ENCODE measurements at regions not wholly inside any gene's neighbourhood (a gene's known extent, or its start where the extent isn't known, plus 50 kb on each side); places are given as distances from the start of the nearest gene placed in this dataset.

DNA sequence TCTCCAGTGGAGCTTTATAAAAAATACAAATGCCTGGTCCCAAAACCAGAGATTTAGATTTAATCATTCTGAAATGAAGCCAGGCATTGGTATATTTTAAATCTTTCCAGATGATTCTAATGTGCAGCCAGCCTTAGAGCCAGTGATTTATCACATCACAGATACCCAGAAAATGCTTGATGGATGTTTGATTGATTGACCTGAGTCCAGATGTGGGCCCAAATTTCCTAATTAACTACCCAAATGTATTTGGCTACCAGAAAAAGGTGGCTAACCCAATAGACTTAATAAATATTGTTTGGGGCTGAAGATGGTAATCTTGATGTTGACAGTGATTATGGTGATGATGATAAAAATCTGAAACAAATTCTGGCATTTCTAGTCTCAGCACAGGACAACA lies 93.1 kb downstream of the ABCC12 start:
- TF ChIP-seq, protein P1, sequence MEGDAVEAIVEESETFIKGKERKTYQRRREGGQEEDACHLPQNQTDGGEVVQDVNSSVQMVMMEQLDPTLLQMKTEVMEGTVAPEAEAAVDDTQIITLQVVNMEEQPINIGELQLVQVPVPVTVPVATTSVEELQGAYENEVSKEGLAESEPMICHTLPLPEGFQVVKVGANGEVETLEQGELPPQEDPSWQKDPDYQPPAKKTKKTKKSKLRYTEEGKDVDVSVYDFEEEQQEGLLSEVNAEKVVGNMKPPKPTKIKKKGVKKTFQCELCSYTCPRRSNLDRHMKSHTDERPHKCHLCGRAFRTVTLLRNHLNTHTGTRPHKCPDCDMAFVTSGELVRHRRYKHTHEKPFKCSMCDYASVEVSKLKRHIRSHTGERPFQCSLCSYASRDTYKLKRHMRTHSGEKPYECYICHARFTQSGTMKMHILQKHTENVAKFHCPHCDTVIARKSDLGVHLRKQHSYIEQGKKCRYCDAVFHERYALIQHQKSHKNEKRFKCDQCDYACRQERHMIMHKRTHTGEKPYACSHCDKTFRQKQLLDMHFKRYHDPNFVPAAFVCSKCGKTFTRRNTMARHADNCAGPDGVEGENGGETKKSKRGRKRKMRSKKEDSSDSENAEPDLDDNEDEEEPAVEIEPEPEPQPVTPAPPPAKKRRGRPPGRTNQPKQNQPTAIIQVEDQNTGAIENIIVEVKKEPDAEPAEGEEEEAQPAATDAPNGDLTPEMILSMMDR (conservative IDR thresholded peaks at IDR 0.05; ENCODE audit: low read length) = no peak
- no peak for TF ChIP-seq EZH2phosphoT487 (IDR thresholded peaks at IDR 0.05; ENCODE audit: borderline replicate concordance)

Data from Loucy (cell line).